GM12892 (cell line): ENCODE measurements at regions not wholly inside any gene's neighbourhood (a gene's known extent, or its start where the extent isn't known, plus 50 kb on each side); places are given as distances from the start of the nearest gene placed in this dataset.

Experiments used
- POLR2A ChIP-seq: IDR thresholded peaks from 2 replicates; pipeline ENCODE4 v1.6.1; 2011; ENCODE audit warnings: low read depth, low read length, control low read depth
- POLR2AphosphoS5 ChIP-seq: IDR thresholded peaks from 2 replicates; pipeline ENCODE4 v1.6.1; 2011; ENCODE audit warnings: low read depth, low read length, control low read depth
- TAF1 ChIP-seq: IDR thresholded peaks from 2 replicates; pipeline ENCODE4 v1.6.1; 2011; ENCODE audit warnings: low read depth, mild to moderate bottlenecking, control low read depth, low read length, borderline replicate concordance

- TF ChIP-seq POLR2A (no peak), POLR2AphosphoS5 (no peak), TAF1 (no peak)
Observed at GRCh38 chr11:17152306-17152705, 55.5 kb downstream of the PIK3C2A start.
